ENCODE measurements at regions not wholly inside any gene's neighbourhood (a gene's known extent, or its start where the extent isn't known, plus 50 kb on each side); places are given as distances from the start of the nearest gene placed in this dataset.
"Not testable (repeated sequence)": the region's sequence is repeated elsewhere in the genome, so short reads cannot be mapped to it uniquely, and the experiment has no call there.

DNA sequence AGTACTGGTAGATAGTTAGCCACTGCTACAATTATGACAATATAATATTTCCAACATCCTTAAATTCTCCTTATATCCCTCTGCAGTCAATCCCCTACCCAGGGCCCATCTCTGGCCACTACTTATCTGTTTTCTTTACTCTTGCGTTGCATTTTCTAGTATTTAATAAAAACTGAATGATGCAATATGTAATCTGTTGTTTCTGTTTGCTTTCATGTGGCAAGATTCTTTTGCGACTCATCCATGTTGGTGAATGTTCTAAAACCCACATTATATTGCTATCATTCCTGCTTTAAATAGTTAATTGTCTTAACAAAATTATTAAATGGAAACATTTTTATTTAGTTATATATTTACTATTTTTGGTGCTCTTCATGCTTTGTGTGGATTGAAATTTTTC is 338.5 kb downstream of the MDFIC start:
- peak; percentile 59 for DNase-seq

DNA sequence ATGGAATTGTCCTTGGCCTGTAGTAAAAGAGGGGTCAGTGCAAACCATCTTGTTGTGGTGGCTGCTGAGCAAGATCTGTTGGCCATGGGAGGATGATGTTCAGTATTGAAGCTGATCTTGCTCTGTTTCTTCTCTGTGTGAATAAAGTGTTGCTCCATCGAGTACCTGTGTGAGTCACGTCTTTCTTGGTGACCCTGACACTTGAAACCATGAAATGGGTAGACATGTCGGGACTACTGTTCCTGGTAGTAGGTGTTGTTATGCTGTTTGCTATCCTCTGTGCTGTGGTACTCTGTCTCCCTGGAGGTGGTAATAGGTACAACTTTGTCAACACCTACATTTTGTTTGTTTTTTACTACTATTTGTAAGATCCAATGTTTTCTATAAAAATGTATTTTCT is 330.6 kb downstream of the MDFIC start:
- no peak for DNase-seq

DNA sequence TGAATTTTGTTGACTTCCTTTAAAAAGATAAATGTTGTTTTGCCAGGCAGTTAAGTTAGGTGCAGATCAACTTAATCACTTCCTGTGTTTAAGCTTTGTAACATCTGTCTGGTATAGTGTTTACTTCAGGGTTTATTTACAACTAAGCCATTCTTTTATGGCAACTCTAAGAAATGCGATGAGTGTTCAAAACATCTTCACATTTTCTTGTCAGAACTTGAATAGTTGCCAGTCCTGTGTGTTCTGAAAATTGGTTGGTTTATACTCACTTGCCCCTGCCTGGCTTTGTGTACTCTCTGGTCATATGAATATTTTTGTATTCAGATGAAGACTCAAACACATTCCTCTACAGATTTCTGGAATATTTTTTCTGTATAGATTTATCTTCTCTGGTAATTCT is 327.2 kb downstream of the MDFIC start:
- DNase-seq: peak; percentile 77

DNA sequence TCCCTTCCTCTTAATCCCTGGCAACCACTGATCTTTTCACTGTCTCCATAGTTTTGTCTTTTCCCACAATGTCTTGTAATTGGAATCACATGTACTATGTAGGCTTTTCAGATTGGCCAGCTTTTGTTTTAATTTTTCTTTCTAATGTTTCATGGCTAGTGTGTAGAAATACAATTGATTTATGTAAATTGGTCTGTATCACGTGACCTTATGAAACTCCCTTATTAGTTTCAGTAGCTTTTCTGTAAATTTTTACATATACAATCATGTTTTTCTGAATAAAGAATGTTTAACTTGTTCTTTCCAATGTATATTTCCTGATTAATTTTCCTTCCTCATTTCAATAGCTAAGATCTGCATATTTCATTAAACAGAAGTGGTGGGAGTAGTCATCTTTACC is 319.3 kb downstream of the MDFIC start:
- DNase-seq: no peak

DNA sequence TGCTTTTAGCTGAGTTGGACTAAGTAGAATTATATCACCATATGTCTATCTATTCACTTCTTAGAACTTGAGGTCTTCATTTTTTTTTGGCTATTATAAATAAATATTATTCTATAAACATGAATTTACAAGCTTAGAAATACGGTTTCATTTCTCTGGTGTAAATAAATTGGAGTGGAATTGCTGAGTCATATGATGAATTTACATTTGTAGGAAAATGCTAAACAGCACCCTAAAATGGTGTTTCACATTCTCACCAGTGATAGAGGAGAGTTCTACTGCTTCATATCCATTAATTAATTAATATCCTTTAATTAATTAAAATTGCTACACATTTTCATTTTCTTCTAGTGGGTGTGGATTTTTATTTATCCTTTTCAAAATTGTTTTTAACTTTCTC is 318.3 kb downstream of the MDFIC start:
- no peak for DNase-seq

DNA sequence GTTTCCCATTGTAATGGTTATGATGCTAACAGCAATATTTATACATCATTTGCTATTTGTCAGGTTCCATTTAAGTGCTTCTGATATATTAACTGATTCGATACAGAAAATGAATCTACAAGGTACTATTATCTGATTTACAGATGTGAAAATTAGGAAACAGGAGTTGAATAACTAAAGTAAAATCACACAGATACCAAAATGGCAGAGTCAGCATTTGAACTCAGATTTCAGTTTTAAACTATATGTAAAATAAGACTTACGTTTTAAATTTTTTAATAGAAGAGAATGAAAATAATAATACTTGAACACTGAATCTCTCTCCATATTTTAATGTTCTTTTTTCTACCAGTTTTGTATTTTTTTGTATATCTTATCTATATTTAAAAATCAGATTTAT is 313.2 kb downstream of the MDFIC start:
- no peak for DNase-seq

DNA sequence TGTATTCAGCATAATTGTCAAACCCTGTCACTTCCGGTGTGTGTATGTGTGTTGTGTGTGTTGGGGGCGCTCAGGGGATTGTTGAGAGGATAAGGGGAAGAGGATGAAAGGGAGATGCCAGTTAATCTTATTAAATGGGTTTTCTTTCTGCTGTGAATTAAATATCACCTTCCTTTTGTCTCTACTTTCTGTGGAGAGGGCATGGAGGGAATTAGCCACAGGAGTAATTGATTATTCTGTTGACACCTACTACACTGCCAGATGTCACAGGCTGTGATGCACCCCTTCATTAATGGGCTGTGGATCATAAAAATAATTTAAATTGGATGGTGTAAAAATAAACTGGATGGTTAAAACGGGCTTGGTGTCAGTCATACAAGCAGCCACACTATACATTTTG is 311.9 kb downstream of the MDFIC start:
- DNase-seq: no peak

GRCh38 chr7:115232041-115232440 is 310.1 kb downstream of the MDFIC start:
- DNase-seq: no peak

GRCh38 chr7:115230882-115231571 is 309.1 kb downstream of the MDFIC start:
- peak; percentile 92 for DNase-seq

GRCh38 chr7:115229401-115230105 is 307.7 kb downstream of the MDFIC start:
- no peak for DNase-seq

DNA sequence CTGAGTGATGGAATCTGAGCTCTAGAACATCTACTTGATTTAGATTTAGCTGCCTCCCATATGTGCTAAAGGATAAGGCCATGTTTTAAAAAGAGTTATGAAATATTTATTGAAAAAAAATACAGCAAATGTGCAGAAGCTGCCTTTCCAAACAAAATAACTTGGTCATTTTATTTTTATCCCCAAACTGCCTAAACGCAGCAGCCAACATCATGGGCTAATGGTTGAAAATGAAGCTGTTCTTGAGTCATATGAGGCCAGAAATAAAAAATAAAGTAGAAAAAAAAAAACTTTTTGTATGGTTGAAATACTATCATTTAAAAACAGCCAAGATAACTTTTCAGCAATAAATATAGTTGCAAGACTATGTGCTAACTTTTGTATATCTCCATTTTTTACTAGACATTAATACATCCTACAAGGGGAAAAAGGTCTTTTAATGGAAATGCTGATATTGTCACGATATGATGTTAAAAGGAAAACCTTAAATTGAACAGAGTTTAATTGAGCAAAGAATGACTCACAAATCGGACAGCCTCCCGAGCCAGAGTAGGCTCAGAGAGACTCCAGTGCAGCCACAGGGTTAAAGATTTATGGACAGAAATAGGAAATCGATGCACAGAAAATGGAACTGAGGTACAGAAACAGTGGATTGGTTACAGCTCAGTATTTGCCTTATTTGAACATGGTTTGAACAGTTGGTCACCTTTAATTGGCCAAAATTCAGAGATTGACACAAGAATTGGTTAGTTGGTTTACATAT is 305.8 kb downstream of the MDFIC start:
- no peak for DNase-seq

GRCh38 chr7:115226410-115226809 is 304.5 kb downstream of the MDFIC start:
- DNase-seq: no peak

DNA sequence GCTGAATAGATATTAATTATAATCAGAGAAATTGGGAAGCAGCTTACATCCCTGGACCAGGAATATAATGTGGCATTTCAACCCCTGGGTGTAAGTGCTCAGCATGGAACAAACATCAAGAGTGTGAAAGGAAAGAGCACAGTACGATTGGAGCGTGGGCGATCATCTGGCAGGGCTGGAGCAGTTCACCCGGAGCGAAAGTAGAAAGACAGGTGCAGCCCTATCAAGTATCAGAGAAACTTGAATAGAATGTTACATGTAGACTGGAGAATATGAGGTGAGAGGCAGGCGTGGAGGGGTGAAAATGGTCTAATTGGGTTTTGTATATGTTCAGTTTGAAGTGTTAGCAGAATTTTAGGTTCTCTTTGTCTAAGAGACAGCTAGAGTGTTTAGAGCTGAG is 303.0 kb downstream of the MDFIC start:
- no peak for DNase-seq

DNA sequence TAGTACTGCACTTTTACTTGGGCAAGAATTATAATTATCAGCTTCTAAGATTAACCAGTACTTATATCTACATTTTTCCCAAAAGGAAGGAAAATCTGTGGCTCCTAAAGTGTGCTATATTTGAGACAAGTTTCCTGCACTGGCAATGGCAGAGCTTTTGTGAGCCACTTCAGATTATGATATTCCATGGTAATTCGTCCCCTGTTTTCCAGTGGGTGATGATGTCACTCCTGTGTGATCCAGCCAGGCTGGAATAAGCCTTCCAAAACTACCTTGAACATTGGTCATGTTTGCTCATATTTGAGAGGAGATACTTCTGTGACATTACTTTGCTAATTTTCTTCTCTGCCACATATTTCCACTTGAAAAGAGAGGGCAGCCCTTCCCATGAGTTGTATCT is 302.1 kb downstream of the MDFIC start:
- DNase-seq: no peak

DNA sequence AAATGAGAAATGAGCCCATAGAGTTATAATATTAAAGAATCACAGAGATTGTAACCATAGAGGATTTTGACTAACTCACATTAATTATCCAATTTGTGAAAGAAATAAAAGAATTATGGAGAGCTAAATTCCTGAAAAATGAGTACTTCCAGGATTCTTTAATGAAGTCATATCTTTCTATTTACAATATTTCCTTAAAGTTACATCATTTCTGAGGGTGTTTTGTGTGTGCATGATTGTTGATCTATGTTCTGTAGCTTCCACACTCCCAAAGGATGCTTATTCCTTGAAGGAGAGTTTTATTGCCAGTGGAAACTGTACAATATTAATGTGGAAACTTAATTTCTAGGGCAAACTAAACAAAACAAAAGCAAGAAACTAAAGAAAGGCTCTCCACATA is 299.6 kb downstream of the MDFIC start:
- DNase-seq: peak; percentile 28

DNA sequence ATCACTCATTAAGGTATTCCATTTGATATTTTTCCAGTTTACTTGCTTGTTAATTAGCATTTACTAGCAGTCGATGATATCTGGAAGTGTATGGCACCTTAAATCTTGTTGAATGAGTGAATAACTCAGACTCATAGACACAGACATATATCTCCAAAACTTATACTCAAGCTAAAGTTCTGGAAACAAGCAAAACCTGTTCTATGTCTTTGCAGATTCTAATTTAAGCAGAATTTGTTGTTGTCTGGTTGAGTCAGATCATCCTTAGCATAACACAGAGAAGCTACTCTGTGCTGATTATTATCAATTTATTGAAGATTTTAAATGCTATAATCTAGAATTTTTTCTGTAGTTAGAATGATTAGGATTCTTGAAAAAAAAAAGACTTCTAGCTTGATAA is 296.2 kb downstream of the MDFIC start:
- DNase-seq: no peak

- peak; percentile 34 for DNase-seq
Observed at GRCh38 chr7:115217373-115217772, 295.5 kb downstream of the MDFIC start.

GRCh38 chr7:115216652-115217051 is 294.8 kb downstream of the MDFIC start:
- no peak for DNase-seq

- DNase-seq: no peak
Observed at GRCh38 chr7:115211171-115211570, 289.3 kb downstream of the MDFIC start.

- no peak for DNase-seq
Observed at GRCh38 chr7:115210552-115210951, 288.7 kb downstream of the MDFIC start.

- no peak for DNase-seq
Observed at GRCh38 chr7:115208710-115209560, 287.0 kb downstream of the MDFIC start.

GRCh38 chr7:115206374-115206773 is 284.5 kb downstream of the MDFIC start:
- DNase-seq: not testable (repeated sequence)

GRCh38 chr7:115198143-115198542 is 276.2 kb downstream of the MDFIC start:
- DNase-seq: peak; percentile 20
